Right lobe of liver (tissue), 6 donors: ENCODE measurements at regions not wholly inside any gene's neighbourhood (a gene's known extent, or its start where the extent isn't known, plus 50 kb on each side); places are given as distances from the start of the nearest gene placed in this dataset.

ENCODE experiments used
- ATAC-seq, 4 donors: fragments of 200-7000 bp; cut with Tn5 transposase; one replicate each; pipeline ENCODE4 v1.9.1; 2020; ENCODE audit warnings: mild to moderate bottlenecking in 4 of 4, moderate library complexity in 4 of 4
- DNase-seq, 3 donors: peaks; one replicate each; pipeline ENCODE4 v3.0.0-alpha.2; 2020
- H3K27ac ChIP-seq, 3 donors: fragments of 200-600 bp; one replicate each; pipeline ENCODE4 v1.8.0; 2022
- H3K27me3 ChIP-seq, 2 donors: fragments of 200-600 bp; one replicate each; pipeline ENCODE4 v1.8.0; 2022
- H3K36me3 ChIP-seq, 4 donors: fragments of 200-600 bp; sonication (generic) in 1 of 4; one replicate each; pipeline versions ENCODE4 v1.5.1 to v1.8.0; 2017 to 2022; ENCODE audit warnings: control low read depth in 1 of 4
- H3K4me1 ChIP-seq, 4 donors: fragments of 200-600 bp; sonication (generic) in 1 of 4; one replicate each; pipeline versions ENCODE4 v1.5.1 to v1.8.0; 2017 to 2022; ENCODE audit warnings: control low read depth in 1 of 4
- H3K4me3 ChIP-seq, 3 donors: fragments of 200-600 bp; one replicate each; pipeline ENCODE4 v1.8.0; 2022
- H3K9me3 ChIP-seq, 4 donors: fragments of 200-600 bp; sonication (generic) in 1 of 4; one replicate each; pipeline versions ENCODE4 v1.5.1 to v1.8.0; 2017 to 2022; ENCODE audit warnings: control low read depth in 1 of 4
- POLR2A ChIP-seq: fragments of 450-650 bp; IDR thresholded peaks from one replicate; pipeline ENCODE4 v1.6.1; 2017; ENCODE audit warnings: antibody characterized with exemption, mild to moderate bottlenecking
- WGBS: methylation state at CpG from one replicate; pipeline ENCODE4 v1.1.6; 2018; ENCODE audit warnings: low coverage, low lambda C conversion rate; ENCODE audit not compliant: insufficient coverage; ENCODE audit errors: missing lambda C conversion rate; 5-methylcytosine and 5-hydroxymethylcytosine counted together
- intact Hi-C, 2 donors: fragments of 100-400 bp; cut with DNase I; formaldehyde crosslinking; loops; one replicate each; pipeline versions ENCODE4 v1.11.2 to v1.14.1; 2022
- TF ChIP-seq, protein P1 (sequence below), 4 donors: fragments of 200-600 bp in 3 of 4; fragments of 450-650 bp in 1 of 4; IDR thresholded peaks; one replicate each; pipeline versions ENCODE4 v1.5.1 to v1.8.0; 2016 to 2022; ENCODE audit warnings: antibody characterized with exemption in 4 of 4, mild to moderate bottlenecking in 2 of 4
- donor health status: DM: no; HTN: yes; CAD: no.
- donor health status: DM: no; HTN: no; CAD: no.
- donor health status: DM: no; HTN: no; CAD: no.
- donor health status: DM: no; HTN: yes; CAD: no.
- donor health status: DM: no; HTN: yes; CAD: no.

DNA sequence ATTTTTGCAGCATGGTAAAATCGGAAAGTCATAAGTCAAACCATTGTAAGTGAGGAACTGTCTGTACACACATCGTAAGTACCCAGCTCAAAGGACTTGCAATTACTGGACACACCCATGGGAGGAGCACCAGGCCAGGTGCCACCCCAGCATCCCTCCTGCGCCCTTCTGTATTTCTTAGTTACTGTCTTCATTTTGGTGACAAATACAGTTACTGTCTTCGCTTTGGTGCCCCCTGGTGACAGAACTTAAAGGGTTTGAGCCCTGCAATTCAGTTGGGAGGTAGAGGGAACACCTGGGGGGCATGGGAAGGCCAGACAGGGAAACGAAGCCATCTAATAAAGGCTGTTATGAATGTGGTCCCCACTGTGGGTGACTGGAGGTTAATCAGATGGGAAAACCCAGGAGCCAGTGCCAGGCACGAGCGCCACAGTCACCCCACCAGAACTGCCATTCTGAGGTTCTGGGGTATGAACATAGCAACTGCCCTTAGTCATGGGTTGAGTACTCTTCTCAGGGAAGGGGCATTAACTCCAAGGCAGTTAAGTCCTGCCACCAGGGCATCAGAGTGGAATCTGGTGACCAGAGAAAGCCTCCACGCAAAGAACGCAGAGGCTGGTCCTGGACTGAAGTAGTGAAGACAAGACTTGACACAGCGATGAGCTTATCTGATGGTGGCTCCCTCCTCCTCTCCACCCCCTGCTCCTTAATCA lies 612.9 kb downstream of the PTPRU start:
- Histone ChIP-seq H3K4me1 (no peaks in the 10 kb centered on the region), H3K27ac (no peak overlapping the region), H3K9me3 (no peaks in the 10 kb centered on the region), H3K4me3 (no peak overlapping the region), H3K27me3 (no peaks in the 10 kb centered on the region), H3K36me3 (no peaks in the 10 kb centered on the region)
- DNase-seq: no peak
- intact Hi-C loops: no loop called here
- ATAC-seq: peak; percentile 39 to 46 (median 44)
- TF ChIP-seq, protein P1, sequence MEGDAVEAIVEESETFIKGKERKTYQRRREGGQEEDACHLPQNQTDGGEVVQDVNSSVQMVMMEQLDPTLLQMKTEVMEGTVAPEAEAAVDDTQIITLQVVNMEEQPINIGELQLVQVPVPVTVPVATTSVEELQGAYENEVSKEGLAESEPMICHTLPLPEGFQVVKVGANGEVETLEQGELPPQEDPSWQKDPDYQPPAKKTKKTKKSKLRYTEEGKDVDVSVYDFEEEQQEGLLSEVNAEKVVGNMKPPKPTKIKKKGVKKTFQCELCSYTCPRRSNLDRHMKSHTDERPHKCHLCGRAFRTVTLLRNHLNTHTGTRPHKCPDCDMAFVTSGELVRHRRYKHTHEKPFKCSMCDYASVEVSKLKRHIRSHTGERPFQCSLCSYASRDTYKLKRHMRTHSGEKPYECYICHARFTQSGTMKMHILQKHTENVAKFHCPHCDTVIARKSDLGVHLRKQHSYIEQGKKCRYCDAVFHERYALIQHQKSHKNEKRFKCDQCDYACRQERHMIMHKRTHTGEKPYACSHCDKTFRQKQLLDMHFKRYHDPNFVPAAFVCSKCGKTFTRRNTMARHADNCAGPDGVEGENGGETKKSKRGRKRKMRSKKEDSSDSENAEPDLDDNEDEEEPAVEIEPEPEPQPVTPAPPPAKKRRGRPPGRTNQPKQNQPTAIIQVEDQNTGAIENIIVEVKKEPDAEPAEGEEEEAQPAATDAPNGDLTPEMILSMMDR (IDR thresholded peaks at IDR 0.05): peak; percentile 25 to 53 (median 39)
- no peak for TF ChIP-seq POLR2A
- WGBS: 43% methylated on average over 8 of the region's 10 CpGs

DNA sequence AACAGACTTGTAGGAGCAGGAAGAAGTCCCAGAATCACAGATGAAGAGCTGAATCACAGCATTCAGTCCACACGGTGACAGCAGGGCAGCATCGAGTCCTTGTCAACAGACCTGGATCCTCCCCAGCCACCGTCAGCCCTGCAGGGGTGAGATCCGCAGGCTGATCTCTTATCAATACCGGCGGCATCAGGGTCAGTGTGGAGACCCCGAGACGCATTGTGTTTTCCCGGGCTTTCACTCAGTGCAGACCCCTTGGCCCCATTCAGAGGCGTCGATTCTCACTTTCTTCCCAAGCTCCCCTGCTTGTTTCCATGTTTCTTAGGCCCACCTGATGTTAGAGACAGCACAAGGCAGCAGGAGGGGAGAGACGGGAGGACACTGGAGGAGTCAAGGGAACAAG lies 609.6 kb downstream of the PTPRU start:
- ATAC-seq (no peak), DNase-seq (no peak)
- H3K4me1 ChIP-seq: no peaks in the 10 kb centered on the region
- no peak for TF ChIP-seq POLR2A
- TF ChIP-seq, protein P1 (IDR thresholded peaks at IDR 0.05): no peak
- WGBS: 19% methylated on average over 6 of the region's 12 CpGs
- no peaks in the 10 kb centered on the region for H3K27me3 ChIP-seq
- intact Hi-C loops: no loop called here
- no peak overlapping the region for H3K27ac ChIP-seq
- H3K36me3 ChIP-seq: no peaks in the 10 kb centered on the region
- H3K9me3 ChIP-seq: no peaks in the 10 kb centered on the region
- no peak overlapping the region for H3K4me3 ChIP-seq

DNA sequence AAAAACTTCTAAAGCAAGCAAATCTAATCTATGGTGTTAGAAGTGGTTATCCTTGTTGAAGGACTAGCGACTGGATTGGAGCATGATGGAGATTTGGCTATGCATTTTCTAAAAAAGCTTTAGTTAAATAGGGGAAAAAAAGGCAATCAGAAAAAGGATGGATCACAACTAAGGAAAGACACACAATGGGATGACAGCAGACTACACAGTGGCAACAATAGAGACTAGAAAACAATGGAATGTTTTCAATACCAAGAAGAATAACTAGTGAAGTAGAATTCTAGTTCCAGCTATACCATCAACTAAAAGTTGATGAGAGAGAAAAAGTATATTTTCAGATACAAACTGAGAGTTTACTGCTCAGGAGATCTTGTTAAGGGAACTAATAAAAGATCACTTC lies 605.8 kb downstream of the PTPRU start:
- no peaks in the 10 kb centered on the region for H3K27me3 ChIP-seq

DNA sequence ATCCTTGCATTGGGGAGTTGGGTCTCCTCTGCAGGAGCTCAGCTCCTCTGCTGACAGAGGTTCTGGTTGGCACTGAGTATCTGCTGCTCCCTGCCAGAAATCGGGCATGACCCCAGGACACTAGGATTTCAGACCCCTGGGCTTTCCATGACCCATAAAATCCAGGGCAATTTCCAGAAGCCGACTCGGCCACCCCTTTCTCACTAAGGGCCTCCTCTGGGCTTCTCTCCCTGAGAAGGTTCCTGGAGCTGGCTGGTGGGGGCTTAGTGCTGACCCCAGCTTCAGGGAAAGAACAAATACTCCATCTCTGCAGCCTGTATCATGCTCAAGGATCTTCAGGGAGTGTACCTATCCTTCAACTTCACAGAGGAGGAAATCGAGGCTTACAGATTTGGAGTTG lies 603.4 kb downstream of the PTPRU start:
- H3K27ac ChIP-seq: no peak overlapping the region
- no peaks in the 10 kb centered on the region for H3K36me3 ChIP-seq
- TF ChIP-seq, protein P1 (IDR thresholded peaks at IDR 0.05): no peak
- no peak for TF ChIP-seq POLR2A
- no peaks in the 10 kb centered on the region for H3K27me3 ChIP-seq
- no peak overlapping the region for H3K4me3 ChIP-seq
- DNase-seq (no peak), ATAC-seq (no peak)
- 0% methylated on average over 1 of the region's 4 CpGs for WGBS
- intact Hi-C loops: no loop called here
- no peaks in the 10 kb centered on the region for H3K4me1 ChIP-seq
- H3K9me3 ChIP-seq: no peaks in the 10 kb centered on the region

More for the DNA sequence above, 605.8 kb downstream of the PTPRU start:
- Histone ChIP-seq H3K4me3 (no peak overlapping the region), H3K27ac (no peak overlapping the region), H3K36me3 (no peaks in the 10 kb centered on the region), H3K4me1 (no peaks in the 10 kb centered on the region), H3K9me3 (no peaks in the 10 kb centered on the region)
- 43% methylated on average over 1 of the region's 1 CpG for WGBS
- no peak for DNase-seq
- no peak for ATAC-seq
- intact Hi-C loops: no loop called here
- TF ChIP-seq POLR2A: no peak
- TF ChIP-seq, protein P1 (IDR thresholded peaks at IDR 0.05): no peak
